BLaER1 treated with 17β-estradiol and CSF1 and Interleukin-3, amounts not matched to agents 10 nM and 100 nM (cell line): ENCODE measurements at regions not wholly inside any gene's neighbourhood (a gene's known extent, or its start where the extent isn't known, plus 50 kb on each side); places are given as distances from the start of the nearest gene placed in this dataset.

Experiments used
- H3K27ac ChIP-seq, 11 experiments: shearing (Covaris generic); formaldehyde crosslinking; 2 replicates each; pipeline ENCODE4 v1.8.1; 2022
- H3K27me3 ChIP-seq, 11 experiments: shearing (Covaris generic); formaldehyde crosslinking; 2 replicates each; pipeline ENCODE4 v1.8.1; 2022
- H3K36me3 ChIP-seq, 11 experiments: shearing (Covaris generic); formaldehyde crosslinking; 2 replicates each; pipeline ENCODE4 v1.8.1; 2022
- H3K4me1 ChIP-seq, 10 experiments: shearing (Covaris generic); formaldehyde crosslinking; 2 replicates each; pipeline ENCODE4 v1.8.1; 2022
- H3K4me2 ChIP-seq, 11 experiments: shearing (Covaris generic); formaldehyde crosslinking; 2 replicates each; pipeline ENCODE4 v1.8.1; 2022
- H3K4me3 ChIP-seq, 10 experiments: shearing (Covaris generic); formaldehyde crosslinking; 2 replicates each; pipeline ENCODE4 v1.8.1; 2022
- H3K9ac ChIP-seq, 11 experiments: shearing (Covaris generic); formaldehyde crosslinking; 2 replicates each; pipeline ENCODE4 v1.8.1; 2022
- H3K9me3 ChIP-seq, 11 experiments: shearing (Covaris generic); formaldehyde crosslinking; replicated peaks in 1 of 11; 2 replicates each; pipeline ENCODE4 v1.8.1; 2022
- H4K20me1 ChIP-seq, 11 experiments: shearing (Covaris generic); formaldehyde crosslinking; 2 replicates each; pipeline ENCODE4 v1.8.1; 2022
- Cebpa-rat ChIP-seq, 11 experiments: shearing (Covaris generic); IDR thresholded peaks; 2 replicates each; pipeline ENCODE4 v1.8.1; 2022

- Histone ChIP-seq H3K4me1 (no peaks in the 10 kb centered on the region), H3K36me3 (no peaks in the 10 kb centered on the region), H3K9me3 (no peaks in the 10 kb centered on the region), H4K20me1 (no peaks in the 10 kb centered on the region), H3K27me3 (no peaks in the 10 kb centered on the region), H3K4me3 (no peak overlapping the region), H3K27ac (no peak overlapping the region), H3K9ac (no peak overlapping the region), H3K4me2 (no peak overlapping the region)
- TF ChIP-seq Cebpa-rat (IDR thresholded peaks at IDR 0.05), result no peak
These were observed 62.7 kb upstream of the NT5C1B start for GRCh38 chr2:18651842-18652774.

DNA sequence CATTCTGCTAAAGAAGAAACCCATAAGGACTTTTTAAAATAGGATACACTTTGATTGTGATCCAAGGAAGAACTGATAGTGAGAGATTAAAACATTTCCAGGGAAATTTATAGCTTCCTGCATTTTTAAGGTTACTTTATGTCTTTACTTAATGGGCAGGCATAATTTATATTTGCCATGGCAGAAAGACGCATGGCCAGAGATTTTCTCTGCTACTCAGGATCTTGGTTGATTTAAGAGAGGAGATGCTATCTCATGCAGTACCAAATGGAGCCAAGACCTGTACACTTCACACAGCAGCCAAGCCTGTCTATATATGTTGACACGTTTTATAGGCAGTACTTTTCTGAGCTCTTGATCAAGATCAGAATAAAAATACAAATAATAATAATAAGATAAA, 60.9 kb upstream of the NT5C1B start:
- Histone ChIP-seq H3K4me1 (no peaks in the 10 kb centered on the region), H3K27me3 (no peaks in the 10 kb centered on the region), H3K36me3 (no peaks in the 10 kb centered on the region), H3K4me2 (no peak overlapping the region), H3K9me3 (no peaks in the 10 kb centered on the region), H4K20me1 (no peaks in the 10 kb centered on the region), H3K27ac (no peak overlapping the region), H3K9ac (no peak overlapping the region), H3K4me3 (no peak overlapping the region)
- TF ChIP-seq Cebpa-rat (IDR thresholded peaks at IDR 0.05), result no peak

- Histone ChIP-seq H3K4me3 (no peak overlapping the region), H3K9me3 (no peaks in the 10 kb centered on the region), H3K4me2 (no peak overlapping the region), H3K36me3 (no peaks in the 10 kb centered on the region), H3K27me3 (no peaks in the 10 kb centered on the region), H3K27ac (no peak overlapping the region), H3K9ac (no peak overlapping the region), H3K4me1 (no peaks in the 10 kb centered on the region), H4K20me1 (no peaks in the 10 kb centered on the region)
- no peak for TF ChIP-seq Cebpa-rat (IDR thresholded peaks at IDR 0.05)
These were observed 60.2 kb upstream of the NT5C1B start for GRCh38 chr2:18649502-18650135.

DNA sequence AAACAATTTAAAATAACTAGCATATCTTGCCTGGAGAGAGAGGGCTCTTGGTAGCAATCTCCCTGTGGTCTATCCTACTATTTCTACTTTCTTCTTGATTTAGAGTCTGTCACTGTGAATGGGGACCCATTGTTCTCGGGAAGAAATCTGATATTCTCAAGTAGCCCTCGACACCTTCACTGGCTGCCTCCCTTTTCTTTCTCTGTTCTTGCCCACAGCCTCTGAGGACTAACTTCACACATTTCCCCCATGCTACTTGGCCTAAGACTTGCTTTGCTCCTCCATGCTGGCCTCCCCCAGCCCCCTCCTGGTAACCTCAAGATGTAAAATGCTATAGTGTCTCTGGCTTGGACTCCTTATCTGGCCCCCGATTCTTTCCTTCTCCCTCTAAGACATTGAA, 58.8 kb upstream of the NT5C1B start:
- no peak overlapping the region for H3K4me3 ChIP-seq
- H3K27me3 ChIP-seq, result no peaks in the 10 kb centered on the region
- no peaks in the 10 kb centered on the region for H3K36me3 ChIP-seq
- no peaks in the 10 kb centered on the region for H3K4me1 ChIP-seq
- H3K27ac ChIP-seq, result no peak overlapping the region
- no peak overlapping the region for H3K4me2 ChIP-seq
- no peak for TF ChIP-seq Cebpa-rat (IDR thresholded peaks at IDR 0.05)
- no peak overlapping the region for H3K9ac ChIP-seq
- H3K9me3 ChIP-seq, result no peaks in the 10 kb centered on the region
- H4K20me1 ChIP-seq, result no peaks in the 10 kb centered on the region

GRCh38 chr2:18647731-18648130, 58.4 kb upstream of the NT5C1B start:
- no peak overlapping the region for H3K4me2 ChIP-seq
- H3K4me3 ChIP-seq, result no peak overlapping the region
- no peaks in the 10 kb centered on the region for H4K20me1 ChIP-seq
- no peak overlapping the region for H3K27ac ChIP-seq
- no peaks in the 10 kb centered on the region for H3K9me3 ChIP-seq
- TF ChIP-seq Cebpa-rat (IDR thresholded peaks at IDR 0.05), result no peak
- H3K9ac ChIP-seq, result no peak overlapping the region
- H3K36me3 ChIP-seq, result no peaks in the 10 kb centered on the region
- no peaks in the 10 kb centered on the region for H3K4me1 ChIP-seq
- H3K27me3 ChIP-seq, result no peaks in the 10 kb centered on the region

- Histone ChIP-seq H3K9me3 (no peaks in the 10 kb centered on the region), H3K4me1 (no peaks in the 10 kb centered on the region), H3K4me3 (no peak overlapping the region), H3K27me3 (no peaks in the 10 kb centered on the region), H4K20me1 (no peaks in the 10 kb centered on the region), H3K9ac (no peak overlapping the region), H3K4me2 (no peak overlapping the region), H3K27ac (no peak overlapping the region), H3K36me3 (no peaks in the 10 kb centered on the region)
- no peak for TF ChIP-seq Cebpa-rat (IDR thresholded peaks at IDR 0.05)
These were observed 55.9 kb upstream of the NT5C1B start for GRCh38 chr2:18645315-18645714.

DNA sequence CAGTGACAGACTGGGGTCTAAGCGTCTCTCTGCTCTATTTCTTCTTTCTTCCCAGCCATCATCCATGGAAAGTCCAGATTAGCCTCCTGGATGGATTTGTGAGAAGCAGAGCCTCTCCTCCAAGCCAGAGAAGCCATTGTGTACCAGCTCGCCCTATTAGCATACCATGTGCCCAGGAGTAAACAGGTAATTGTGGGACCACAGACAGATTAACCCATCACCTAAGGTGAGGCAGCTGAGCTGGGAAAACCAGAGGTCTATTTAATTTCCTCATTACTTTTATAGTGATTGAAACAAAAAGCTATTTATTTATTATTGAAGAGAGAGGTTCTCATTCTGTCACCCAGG, 54.7 kb upstream of the NT5C1B start:
- Histone ChIP-seq H4K20me1 (no peaks in the 10 kb centered on the region), H3K9ac (no peak overlapping the region), H3K9me3 (no peaks in the 10 kb centered on the region), H3K27ac (no peak overlapping the region), H3K4me3 (no peak overlapping the region), H3K4me2 (no peak overlapping the region), H3K4me1 (no peaks in the 10 kb centered on the region), H3K27me3 (no peaks in the 10 kb centered on the region), H3K36me3 (no peaks in the 10 kb centered on the region)
- TF ChIP-seq Cebpa-rat (IDR thresholded peaks at IDR 0.05), result no peak

DNA sequence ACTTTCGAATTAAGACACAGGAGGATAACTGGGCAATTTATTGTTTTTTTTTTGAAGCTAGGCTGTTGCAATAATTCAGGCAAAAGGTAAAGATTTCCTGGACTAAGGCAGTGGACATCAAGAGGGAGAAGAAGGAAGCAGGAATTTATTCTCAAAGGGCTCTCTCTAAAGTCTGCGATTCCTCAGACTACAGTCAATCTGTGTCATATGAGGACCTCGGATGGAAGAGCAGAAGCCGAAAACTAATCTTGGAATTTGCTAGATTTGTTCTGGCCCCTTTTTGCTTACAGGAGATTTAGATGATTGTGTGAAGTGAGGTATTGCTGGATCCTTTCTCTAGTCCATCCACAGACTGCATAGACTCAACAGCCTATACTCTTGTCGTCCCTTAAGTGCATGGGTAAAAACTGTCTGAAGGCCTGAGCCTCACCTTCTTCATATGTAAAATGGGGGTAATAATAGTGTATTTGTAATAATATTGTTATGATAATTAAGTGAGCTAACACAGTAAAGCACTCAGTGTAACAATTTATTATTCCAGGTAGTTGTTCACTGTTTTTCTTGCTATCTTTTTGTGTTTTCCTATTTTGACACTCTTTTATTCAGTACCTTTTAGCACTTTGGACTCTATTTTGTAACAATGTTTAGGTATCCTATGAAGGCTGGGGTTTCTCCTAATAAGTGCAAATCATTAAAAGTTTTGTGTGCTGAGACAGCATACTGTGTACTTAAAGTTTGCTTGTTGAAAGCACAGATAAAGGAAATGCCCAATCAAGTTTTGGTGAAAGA, 54.2 kb upstream of the NT5C1B start:
- no peak overlapping the region for H3K4me3 ChIP-seq
- no peak for TF ChIP-seq Cebpa-rat (IDR thresholded peaks at IDR 0.05)
- H3K4me1 ChIP-seq, result no peaks in the 10 kb centered on the region
- no peaks in the 10 kb centered on the region for H3K36me3 ChIP-seq
- H3K4me2 ChIP-seq, result no peak overlapping the region
- H3K9ac ChIP-seq, result no peak overlapping the region
- no peaks in the 10 kb centered on the region for H4K20me1 ChIP-seq
- H3K27ac ChIP-seq, result no peak overlapping the region
- no peaks in the 10 kb centered on the region for H3K27me3 ChIP-seq
- H3K9me3 ChIP-seq, result no peaks in the 10 kb centered on the region

DNA sequence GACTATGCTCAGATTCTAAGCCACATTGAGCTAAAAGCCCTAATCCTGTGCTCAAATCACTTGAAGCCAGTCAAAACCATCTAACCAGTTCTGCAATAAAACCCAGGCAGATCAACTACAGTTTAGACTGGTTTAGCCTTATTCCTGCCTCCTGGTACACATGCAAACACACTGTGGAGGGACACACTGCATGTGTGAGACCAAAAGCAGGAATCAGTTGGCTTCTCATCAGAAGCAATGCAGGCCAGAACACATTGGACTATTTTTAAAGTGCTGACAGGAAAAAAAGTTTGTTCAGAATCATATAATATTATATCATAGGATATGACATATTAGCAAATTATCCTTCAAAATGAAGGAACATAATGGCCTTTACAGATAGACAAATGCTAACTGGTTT, 52.5 kb upstream of the NT5C1B start:
- Histone ChIP-seq H3K4me1 (no peaks in the 10 kb centered on the region), H3K27ac (no peak overlapping the region), H3K9ac (no peak overlapping the region), H3K9me3 (peaks cover 0 to 10% (median 6%) of the 10 kb centered on the region in 11 experiments; a peak in 16 of 22 replicates), H3K4me3 (no peak overlapping the region), H3K36me3 (no peaks in the 10 kb centered on the region), H3K27me3 (no peaks in the 10 kb centered on the region), H3K4me2 (no peak overlapping the region), H4K20me1 (no peaks in the 10 kb centered on the region)
- no peak for TF ChIP-seq Cebpa-rat (IDR thresholded peaks at IDR 0.05)
